DMS 273 (cell line): ENCODE measurements at regions not wholly inside any gene's neighbourhood (a gene's known extent, or its start where the extent isn't known, plus 50 kb on each side); places are given as distances from the start of the nearest gene placed in this dataset.
"Not testable (repeated sequence)": the region's sequence is repeated elsewhere in the genome, so short reads cannot be mapped to it uniquely, and the experiment has no call there.

Experiments used
- DNase-seq: peaks from one replicate; lab custom pipeline; 2025; ENCODE audit not compliant: unreplicated experiment; lab: John Stamatoyannopoulos, UW

GRCh38 chr11:49326651-49327050, 118.2 kb upstream of the FOLH1 start:
- DNase-seq, result not testable (repeated sequence)

DNA sequence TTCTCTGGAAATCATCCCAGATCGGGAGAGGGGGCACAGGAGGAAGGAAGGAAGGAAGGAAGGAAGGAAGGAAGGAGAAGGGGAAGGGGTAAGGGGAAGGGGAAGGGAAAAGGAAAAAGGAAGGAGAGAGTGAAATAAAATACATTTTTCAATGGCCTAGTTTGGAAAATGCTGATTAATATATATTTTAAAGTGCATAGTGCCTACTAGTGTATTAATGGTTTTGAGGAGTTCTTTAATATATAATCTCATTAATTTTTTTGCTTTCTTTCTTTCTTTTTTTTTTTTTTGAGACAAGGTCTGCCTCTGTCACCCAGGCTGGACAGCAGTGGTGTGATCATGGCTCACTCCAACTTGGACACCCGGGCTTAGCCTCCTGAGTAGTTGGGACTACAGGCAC, 107.8 kb upstream of the FOLH1 start:
- no peak for DNase-seq

- no peak for DNase-seq
These were observed 94.7 kb upstream of the FOLH1 start for GRCh38 chr11:49303080-49303479.

- DNase-seq, result no peak
These were observed 94.0 kb upstream of the FOLH1 start for GRCh38 chr11:49302360-49302759.

DNA sequence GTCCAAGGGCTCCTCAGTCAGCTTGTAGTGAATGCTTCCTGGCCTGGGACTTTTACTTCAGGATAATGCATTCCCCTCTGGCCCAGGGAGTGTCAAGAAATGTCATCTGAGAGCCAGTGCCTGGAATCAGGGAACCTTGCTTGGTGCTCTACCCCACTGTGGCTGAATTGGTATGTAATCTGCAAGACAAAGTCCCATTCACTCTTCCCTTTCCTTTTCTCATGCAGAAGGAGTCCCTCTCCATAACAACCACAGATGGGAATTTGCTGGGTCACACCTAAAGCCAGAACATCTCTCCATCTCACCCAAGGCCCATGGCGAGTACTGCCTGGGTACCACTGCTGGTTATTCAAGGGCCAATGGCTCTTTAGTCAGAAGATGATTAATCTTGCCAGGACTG, 89.6 kb upstream of the FOLH1 start:
- DNase-seq, result not testable (repeated sequence)

DNA sequence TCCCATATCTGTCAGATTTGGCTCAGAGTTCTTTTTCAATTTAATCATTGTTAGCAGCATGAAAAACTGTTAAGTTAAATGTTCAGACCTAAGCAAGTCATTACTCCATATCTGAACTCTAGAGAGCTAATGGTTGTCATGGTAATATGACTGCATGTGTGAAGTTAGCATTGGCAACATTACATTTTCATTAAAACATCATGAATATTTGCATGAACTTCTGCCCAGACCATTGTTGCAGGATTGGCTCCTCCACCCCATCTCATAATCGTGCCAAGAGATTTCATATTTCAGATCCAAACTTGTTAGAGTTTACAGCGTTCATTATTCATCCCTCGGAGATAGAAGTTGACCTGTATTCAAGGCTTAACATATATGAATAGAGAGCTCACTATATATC, 75.5 kb upstream of the FOLH1 start:
- DNase-seq, result not testable (repeated sequence)

DNA sequence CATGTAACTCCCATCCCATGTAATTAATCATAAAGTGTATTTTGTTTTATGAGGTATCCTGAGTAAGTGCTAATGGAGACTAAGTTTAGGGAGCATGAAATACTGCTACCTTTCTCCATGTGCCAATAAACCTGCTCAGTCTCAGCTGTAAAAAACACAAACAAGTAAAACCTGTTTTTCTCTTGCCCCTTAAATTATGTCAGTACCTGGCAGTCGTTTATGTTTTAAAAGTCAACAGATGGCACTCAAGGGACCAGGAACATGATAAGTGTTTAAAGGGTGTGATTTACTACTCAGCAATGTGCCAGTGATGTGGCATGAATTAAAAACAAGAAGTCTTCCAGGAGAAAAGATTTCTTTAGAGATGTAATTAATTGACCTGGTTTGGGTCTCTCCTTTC, 74.9 kb upstream of the FOLH1 start:
- peak; percentile 0 for DNase-seq

GRCh38 chr11:49282125-49282524, 73.7 kb upstream of the FOLH1 start:
- DNase-seq, result not testable (repeated sequence)

DNA sequence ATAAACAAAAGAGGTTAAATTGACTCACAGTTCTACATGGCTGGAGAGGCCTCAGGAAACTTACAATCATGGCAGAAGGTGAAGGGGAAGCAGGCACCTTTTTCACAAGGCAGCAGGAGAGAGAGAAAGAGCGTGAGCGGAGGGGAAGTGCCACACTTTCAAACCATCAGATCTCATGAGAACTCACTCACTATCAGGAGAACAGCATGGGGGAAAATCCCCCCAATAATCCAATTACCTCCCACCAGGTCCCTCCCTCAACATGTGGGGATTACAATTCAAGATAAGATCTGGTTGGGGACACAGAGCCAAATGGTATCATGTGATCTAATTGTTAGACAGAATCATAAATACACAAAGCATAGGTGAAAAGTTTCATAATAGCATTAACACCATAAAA, 69.5 kb upstream of the FOLH1 start:
- not testable (repeated sequence) for DNase-seq
